HUES48 (cell line): ENCODE measurements at regions not wholly inside any gene's neighbourhood (a gene's known extent, or its start where the extent isn't known, plus 50 kb on each side); places are given as distances from the start of the nearest gene placed in this dataset.

Source experiments
- H3K27ac ChIP-seq: one replicate; pipeline ENCODE4 v1.7.0; 2013; ENCODE audit warnings: low read depth, low read length, inconsistent platforms
- H3K27me3 ChIP-seq: 2 replicates; pipeline ENCODE4 v1.6.1; 2013; ENCODE audit warnings: mild to moderate bottlenecking, low read length; ENCODE audit not compliant: control insufficient read depth, insufficient read depth
- H3K36me3 ChIP-seq: 2 replicates; pipeline ENCODE4 v1.6.1; 2013; ENCODE audit warnings: low read length; ENCODE audit not compliant: control insufficient read depth, insufficient read depth
- H3K4me1 ChIP-seq: 2 replicates; pipeline ENCODE4 v1.6.1; 2013; ENCODE audit warnings: mild to moderate bottlenecking, low read length; ENCODE audit not compliant: control insufficient read depth, insufficient read depth
- H3K4me3 ChIP-seq: 2 replicates; pipeline ENCODE4 v1.5.1; 2013; ENCODE audit warnings: mild to moderate bottlenecking, low read depth, low read length
- H3K9ac ChIP-seq: 2 replicates; pipeline ENCODE4 v1.6.1; 2013; ENCODE audit warnings: mild to moderate bottlenecking, low read depth, low read length, moderate library complexity
- H3K9me3 ChIP-seq: 2 replicates; pipeline ENCODE4 v1.6.1; 2013; ENCODE audit warnings: low read length; ENCODE audit not compliant: control insufficient read depth, insufficient read depth

GRCh38 chr21:43313221-43313938, 113.6 kb downstream of the SIK1 start:
- H3K4me3 ChIP-seq: no peak overlapping the region

GRCh38 chr21:43312751-43313169, 114.2 kb downstream of the SIK1 start:
- no peak overlapping the region for H3K9ac ChIP-seq
- H3K27ac ChIP-seq: peak overlapping the region; percentile 58
- no peak overlapping the region for H3K4me3 ChIP-seq
- H3K27me3 ChIP-seq: no peaks in the 10 kb centered on the region
- peaks cover 27% of the 10 kb centered on the region for H3K4me1 ChIP-seq
- H3K9me3 ChIP-seq: no peaks in the 10 kb centered on the region
- H3K36me3 ChIP-seq: no peaks in the 10 kb centered on the region

More at GRCh38 chr21:43313221-43313938, 113.6 kb downstream of the SIK1 start:
- H3K9me3 ChIP-seq: no peaks in the 10 kb centered on the region
- H3K4me1 ChIP-seq: peaks cover 27% of the 10 kb centered on the region
- no peak overlapping the region for H3K27ac ChIP-seq
- no peak overlapping the region for H3K9ac ChIP-seq
- no peaks in the 10 kb centered on the region for H3K27me3 ChIP-seq
- no peaks in the 10 kb centered on the region for H3K36me3 ChIP-seq

GRCh38 chr21:43312011-43312410, 114.9 kb downstream of the SIK1 start:
- H3K36me3 ChIP-seq: no peaks in the 10 kb centered on the region
- H3K27me3 ChIP-seq: no peaks in the 10 kb centered on the region
- H3K9me3 ChIP-seq: no peaks in the 10 kb centered on the region
- no peak overlapping the region for H3K9ac ChIP-seq
- no peak overlapping the region for H3K27ac ChIP-seq
- H3K4me3 ChIP-seq: no peak overlapping the region
- H3K4me1 ChIP-seq: peaks cover 27% of the 10 kb centered on the region

DNA sequence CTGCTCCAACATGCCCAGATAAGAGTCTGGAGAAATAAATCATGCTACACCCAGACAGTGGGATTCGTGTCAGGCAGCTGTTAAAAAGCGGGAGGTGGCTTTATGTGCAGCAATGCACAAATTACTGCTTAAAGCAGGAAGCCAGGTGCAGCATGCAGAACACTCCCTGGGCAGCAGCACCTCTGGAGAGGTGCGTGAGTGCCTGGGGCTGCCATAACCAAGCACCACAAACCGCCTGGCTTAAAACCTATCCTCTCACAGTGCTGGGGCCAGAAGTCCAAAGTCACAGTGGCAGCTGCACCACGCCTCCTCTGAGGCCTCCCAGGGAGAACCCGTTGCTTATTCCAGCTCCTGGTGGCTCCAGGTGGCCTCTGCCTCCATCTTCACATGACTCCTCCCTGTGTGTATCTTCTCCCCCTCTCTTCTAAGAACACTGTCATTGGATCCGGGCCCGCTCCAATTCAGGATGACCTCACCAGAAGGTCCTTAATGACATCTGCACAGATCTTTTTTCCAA, 115.6 kb downstream of the SIK1 start:
- H3K9me3 ChIP-seq: no peaks in the 10 kb centered on the region

DNA sequence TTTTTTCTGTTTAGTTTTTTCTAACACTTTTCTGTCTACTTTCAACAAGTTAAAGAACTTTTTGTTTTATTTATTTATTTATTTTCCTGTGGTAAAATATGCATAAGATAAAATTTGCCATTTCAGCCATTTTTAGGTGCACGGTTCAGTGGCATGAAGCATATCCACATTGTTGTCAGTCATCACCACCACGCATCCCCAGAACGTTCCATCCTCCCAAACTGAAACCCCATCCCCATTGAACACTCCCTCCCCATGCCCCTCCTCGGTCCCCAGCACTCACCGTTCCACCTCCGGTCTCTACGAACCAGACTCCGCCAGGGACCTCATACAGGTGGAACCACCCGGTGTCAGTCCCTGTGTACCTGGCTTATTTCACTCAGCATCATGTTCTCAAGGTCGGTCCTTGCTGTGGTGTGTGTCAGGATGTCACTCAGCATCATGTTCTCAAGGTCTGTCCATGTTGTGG, 118.1 kb downstream of the SIK1 start:
- H3K4me3 ChIP-seq: no peak overlapping the region
- no peaks in the 10 kb centered on the region for H3K9me3 ChIP-seq
- no peak overlapping the region for H3K9ac ChIP-seq
- no peaks in the 10 kb centered on the region for H3K36me3 ChIP-seq
- no peak overlapping the region for H3K27ac ChIP-seq
- H3K27me3 ChIP-seq: no peaks in the 10 kb centered on the region
- peaks cover 27% of the 10 kb centered on the region for H3K4me1 ChIP-seq

More for the DNA sequence above, 115.6 kb downstream of the SIK1 start:
- H3K4me3 ChIP-seq: no peak overlapping the region
- no peaks in the 10 kb centered on the region for H3K36me3 ChIP-seq
- H3K27me3 ChIP-seq: no peaks in the 10 kb centered on the region
- no peak overlapping the region for H3K9ac ChIP-seq
- H3K4me1 ChIP-seq: peaks cover 27% of the 10 kb centered on the region
- no peak overlapping the region for H3K27ac ChIP-seq

GRCh38 chr21:43308101-43308814, 118.7 kb downstream of the SIK1 start:
- H3K9ac ChIP-seq: no peak overlapping the region
- H3K4me1 ChIP-seq: peaks cover 22% of the 10 kb centered on the region
- no peak overlapping the region for H3K4me3 ChIP-seq
- no peaks in the 10 kb centered on the region for H3K27me3 ChIP-seq
- no peak overlapping the region for H3K27ac ChIP-seq
- no peaks in the 10 kb centered on the region for H3K36me3 ChIP-seq
- H3K9me3 ChIP-seq: no peaks in the 10 kb centered on the region

DNA sequence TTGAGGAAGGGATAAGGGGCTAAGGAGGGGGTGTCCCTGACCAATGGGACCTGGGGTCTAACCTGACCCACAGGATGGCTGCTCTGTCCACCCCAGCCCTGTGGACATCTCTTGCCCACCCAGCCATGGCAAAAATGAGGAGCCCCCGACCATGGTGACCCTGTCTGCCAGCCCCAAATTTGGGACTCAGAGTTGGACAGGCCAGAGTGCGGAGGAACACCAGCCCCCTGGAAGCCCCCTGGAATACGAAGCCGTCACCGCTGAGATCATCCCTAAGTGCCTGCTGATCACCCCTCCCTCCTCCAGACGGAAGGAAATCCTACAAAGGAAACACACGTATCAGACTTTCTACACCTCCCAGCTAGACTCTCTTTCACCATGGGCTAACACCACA, 119.3 kb downstream of the SIK1 start:
- Histone ChIP-seq H3K9ac (no peak overlapping the region), H3K4me1 (peaks cover 18% of the 10 kb centered on the region), H3K9me3 (no peaks in the 10 kb centered on the region), H3K4me3 (no peak overlapping the region), H3K36me3 (no peaks in the 10 kb centered on the region), H3K27me3 (no peaks in the 10 kb centered on the region), H3K27ac (no peak overlapping the region)

GRCh38 chr21:43306911-43307676, 119.8 kb downstream of the SIK1 start:
- Histone ChIP-seq H3K36me3 (no peaks in the 10 kb centered on the region), H3K9me3 (no peaks in the 10 kb centered on the region), H3K27me3 (no peaks in the 10 kb centered on the region), H3K27ac (no peak overlapping the region), H3K4me1 (peaks cover 13% of the 10 kb centered on the region; the same call in 1 of the 2 replicates), H3K9ac (no peak overlapping the region), H3K4me3 (no peak overlapping the region)

DNA sequence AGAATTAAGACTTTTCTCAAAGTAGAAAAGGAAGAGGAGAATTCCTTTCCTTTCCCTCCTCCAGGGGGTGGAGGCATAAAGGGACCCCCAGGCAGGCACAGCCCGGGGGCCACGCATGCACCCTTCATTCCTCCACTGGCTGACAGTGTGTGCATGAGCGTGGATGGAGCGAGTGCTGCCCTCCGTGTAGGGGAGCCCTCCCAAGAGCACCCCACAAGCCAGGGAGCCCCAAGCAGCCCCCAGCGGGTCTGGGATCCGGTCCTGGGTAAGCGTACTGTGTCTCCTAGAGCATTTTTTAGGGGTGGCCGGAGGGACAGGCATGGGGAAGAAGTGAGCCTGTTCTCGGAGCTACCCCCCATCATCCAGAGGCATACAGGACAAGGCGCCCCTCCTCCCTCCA, 120.5 kb downstream of the SIK1 start:
- Histone ChIP-seq H3K27ac (no peak overlapping the region), H3K9me3 (no peaks in the 10 kb centered on the region)

GRCh38 chr21:43305811-43306311, 121.1 kb downstream of the SIK1 start:
- H3K4me1 ChIP-seq: 0 out of 2 replicates have a peak, but pooled peaks cover 1% of the 10 kb centered on the region

More for the DNA sequence above, 120.5 kb downstream of the SIK1 start:
- Histone ChIP-seq H3K9ac (no peak overlapping the region), H3K27me3 (no peaks in the 10 kb centered on the region), H3K4me3 (no peak overlapping the region), H3K4me1 (peaks cover 6% of the 10 kb centered on the region; the same call in 1 of the 2 replicates), H3K36me3 (no peaks in the 10 kb centered on the region)

More at GRCh38 chr21:43305811-43306311, 121.1 kb downstream of the SIK1 start:
- no peaks in the 10 kb centered on the region for H3K9me3 ChIP-seq
- H3K4me3 ChIP-seq: no peak overlapping the region
- no peaks in the 10 kb centered on the region for H3K27me3 ChIP-seq
- no peak overlapping the region for H3K9ac ChIP-seq
- no peak overlapping the region for H3K27ac ChIP-seq
- no peaks in the 10 kb centered on the region for H3K36me3 ChIP-seq
